GM12878 (cell line): ENCODE measurements at regions not wholly inside any gene's neighbourhood (a gene's known extent, or its start where the extent isn't known, plus 50 kb on each side); places are given as distances from the start of the nearest gene placed in this dataset.

ENCODE experiments used
- CHD2 ChIP-seq: IDR thresholded peaks from 2 replicates; pipeline ENCODE4 v1.6.1; 2011; ENCODE audit warnings: low read depth, low read length, improper control_type of control experiment, borderline replicate concordance
- SIN3A ChIP-seq: IDR thresholded peaks from 2 replicates; pipeline ENCODE4 v1.6.1; 2012; ENCODE audit warnings: low read depth, low read length, improper control_type of control experiment
- SREBF2 ChIP-seq: IDR thresholded peaks from 2 replicates; pipeline ENCODE4 v1.6.1; 2012; ENCODE audit warnings: mild to moderate bottlenecking, low read length
- TF ChIP-seq, protein P1 (sequence below): fragments of 450-650 bp; formaldehyde crosslinking; IDR thresholded peaks from 2 replicates; pipeline ENCODE4 v1.4.0; 2022; ENCODE audit warnings: mild to moderate bottlenecking, moderate library complexity
- TF ChIP-seq, protein P2 (sequence below): fragments of 450-650 bp; IDR thresholded peaks from 2 replicates; pipeline ENCODE4 v1.6.1; 2014; ENCODE audit warnings: mild to moderate bottlenecking
- TF ChIP-seq, protein P3 (sequence below): IDR thresholded peaks from 2 replicates; pipeline ENCODE4 v1.6.1; 2012; ENCODE audit warnings: low read depth, low read length, improper control_type of control experiment

DNA sequence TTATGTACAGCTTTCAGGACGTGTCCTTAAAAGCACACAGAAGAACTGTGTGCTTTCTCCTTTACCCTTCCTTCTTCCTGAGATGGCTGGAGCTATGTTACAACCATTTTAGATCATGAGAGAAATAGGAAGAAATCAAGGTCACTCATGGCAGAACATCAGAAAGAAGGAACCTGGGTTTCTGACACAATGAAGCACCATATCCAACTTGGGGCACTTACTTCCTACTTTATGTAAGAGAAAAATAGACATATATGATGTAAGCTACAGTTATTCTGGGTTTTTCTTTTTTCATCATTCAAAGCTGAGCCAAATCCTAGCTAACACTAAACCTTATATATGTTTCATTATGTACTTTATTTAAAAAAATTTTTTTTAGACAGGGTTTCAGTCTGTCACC lies 79.5 kb downstream of the FAM161A start (continued):
- TF ChIP-seq, protein P1, sequence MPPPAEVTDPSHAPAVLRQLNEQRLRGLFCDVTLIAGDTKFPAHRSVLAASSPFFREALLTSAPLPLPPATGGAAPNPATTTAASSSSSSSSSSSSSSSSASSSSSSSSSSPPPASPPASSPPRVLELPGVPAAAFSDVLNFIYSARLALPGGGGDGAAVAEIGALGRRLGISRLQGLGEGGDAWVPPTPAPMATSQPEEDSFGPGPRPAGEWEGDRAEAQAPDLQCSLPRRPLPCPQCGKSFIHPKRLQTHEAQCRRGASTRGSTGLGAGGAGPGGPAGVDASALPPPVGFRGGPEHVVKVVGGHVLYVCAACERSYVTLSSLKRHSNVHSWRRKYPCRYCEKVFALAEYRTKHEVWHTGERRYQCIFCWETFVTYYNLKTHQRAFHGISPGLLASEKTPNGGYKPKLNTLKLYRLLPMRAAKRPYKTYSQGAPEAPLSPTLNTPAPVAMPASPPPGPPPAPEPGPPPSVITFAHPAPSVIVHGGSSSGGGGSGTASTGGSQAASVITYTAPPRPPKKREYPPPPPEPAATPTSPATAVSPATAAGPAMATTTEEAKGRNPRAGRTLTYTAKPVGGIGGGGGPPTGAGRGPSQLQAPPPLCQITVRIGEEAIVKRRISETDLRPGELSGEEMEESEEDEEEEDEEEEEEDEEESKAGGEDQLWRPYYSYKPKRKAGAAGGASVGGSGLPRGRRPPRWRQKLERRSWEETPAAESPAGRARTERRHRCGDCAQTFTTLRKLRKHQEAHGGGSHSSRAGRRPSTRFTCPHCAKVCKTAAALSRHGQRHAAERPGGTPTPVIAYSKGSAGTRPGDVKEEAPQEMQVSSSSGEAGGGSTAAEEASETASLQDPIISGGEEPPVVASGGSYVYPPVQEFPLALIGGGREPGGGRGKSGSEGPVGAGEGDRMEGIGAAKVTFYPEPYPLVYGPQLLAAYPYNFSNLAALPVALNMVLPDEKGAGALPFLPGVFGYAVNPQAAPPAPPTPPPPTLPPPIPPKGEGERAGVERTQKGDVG (CRISPR knock-in tag), result no peak
- TF ChIP-seq, protein P2, sequence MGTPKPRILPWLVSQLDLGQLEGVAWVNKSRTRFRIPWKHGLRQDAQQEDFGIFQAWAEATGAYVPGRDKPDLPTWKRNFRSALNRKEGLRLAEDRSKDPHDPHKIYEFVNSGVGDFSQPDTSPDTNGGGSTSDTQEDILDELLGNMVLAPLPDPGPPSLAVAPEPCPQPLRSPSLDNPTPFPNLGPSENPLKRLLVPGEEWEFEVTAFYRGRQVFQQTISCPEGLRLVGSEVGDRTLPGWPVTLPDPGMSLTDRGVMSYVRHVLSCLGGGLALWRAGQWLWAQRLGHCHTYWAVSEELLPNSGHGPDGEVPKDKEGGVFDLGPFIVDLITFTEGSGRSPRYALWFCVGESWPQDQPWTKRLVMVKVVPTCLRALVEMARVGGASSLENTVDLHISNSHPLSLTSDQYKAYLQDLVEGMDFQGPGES, result no peak
- TF ChIP-seq SIN3A (no peak), CHD2 (no peak), SREBF2 (no peak)
- TF ChIP-seq, protein P3, sequence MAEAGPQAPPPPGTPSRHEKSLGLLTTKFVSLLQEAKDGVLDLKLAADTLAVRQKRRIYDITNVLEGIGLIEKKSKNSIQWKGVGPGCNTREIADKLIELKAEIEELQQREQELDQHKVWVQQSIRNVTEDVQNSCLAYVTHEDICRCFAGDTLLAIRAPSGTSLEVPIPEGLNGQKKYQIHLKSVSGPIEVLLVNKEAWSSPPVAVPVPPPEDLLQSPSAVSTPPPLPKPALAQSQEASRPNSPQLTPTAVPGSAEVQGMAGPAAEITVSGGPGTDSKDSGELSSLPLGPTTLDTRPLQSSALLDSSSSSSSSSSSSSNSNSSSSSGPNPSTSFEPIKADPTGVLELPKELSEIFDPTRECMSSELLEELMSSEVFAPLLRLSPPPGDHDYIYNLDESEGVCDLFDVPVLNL, result no peak
